Transverse colon (tissue), 4 donors: ENCODE measurements at regions not wholly inside any gene's neighbourhood (a gene's known extent, or its start where the extent isn't known, plus 50 kb on each side); places are given as distances from the start of the nearest gene placed in this dataset.

Source experiments
- POLR2A ChIP-seq: fragments of 450-650 bp; IDR thresholded peaks from one replicate; pipeline ENCODE4 v1.6.1; 2016; ENCODE audit warnings: antibody characterized with exemption, mild to moderate bottlenecking, moderate library complexity
- POLR2AphosphoS5 ChIP-seq, 3 donors: sonication (generic); formaldehyde crosslinking; IDR thresholded peaks; one replicate each; pipeline ENCODE4 v1.6.1; 2016; ENCODE audit warnings: antibody characterized with exemption in 3 of 3
- TF ChIP-seq, protein P1 (sequence below), 5 experiments: fragments of 200-600 bp in 3 of 5; fragments of 450-650 bp in 2 of 5; sonication (generic) in 3 of 5; IDR thresholded peaks; 1 replicate in 2 of 5; 2 replicates in 3 of 5; pipeline ENCODE4 v1.5.1; 2016 to 2017; ENCODE audit warnings: antibody characterized with exemption in 5 of 5, inconsistent platforms in 3 of 5, mild to moderate bottlenecking in 2 of 5, moderate library complexity in 1 of 5

DNA sequence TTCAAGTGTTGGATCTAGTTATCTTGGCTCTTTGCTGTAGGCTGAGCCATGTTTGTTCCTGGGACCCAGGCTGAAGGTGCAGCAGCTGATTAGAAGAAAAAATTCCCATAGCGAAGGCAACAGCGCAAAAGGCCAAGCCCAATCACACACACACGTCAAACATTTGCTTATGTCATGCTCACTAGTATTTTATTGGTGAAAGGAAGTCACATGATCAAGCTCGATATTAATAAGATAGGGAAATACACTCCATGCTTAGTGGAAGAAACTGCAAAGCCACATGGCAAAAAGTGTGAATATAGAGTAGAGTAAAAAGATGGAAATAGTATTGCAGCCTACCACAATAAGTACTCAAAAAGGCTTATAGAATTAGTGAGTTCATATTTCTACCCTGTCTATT, 373.5 kb upstream of the FAR2 start:
- TF ChIP-seq, protein P1, sequence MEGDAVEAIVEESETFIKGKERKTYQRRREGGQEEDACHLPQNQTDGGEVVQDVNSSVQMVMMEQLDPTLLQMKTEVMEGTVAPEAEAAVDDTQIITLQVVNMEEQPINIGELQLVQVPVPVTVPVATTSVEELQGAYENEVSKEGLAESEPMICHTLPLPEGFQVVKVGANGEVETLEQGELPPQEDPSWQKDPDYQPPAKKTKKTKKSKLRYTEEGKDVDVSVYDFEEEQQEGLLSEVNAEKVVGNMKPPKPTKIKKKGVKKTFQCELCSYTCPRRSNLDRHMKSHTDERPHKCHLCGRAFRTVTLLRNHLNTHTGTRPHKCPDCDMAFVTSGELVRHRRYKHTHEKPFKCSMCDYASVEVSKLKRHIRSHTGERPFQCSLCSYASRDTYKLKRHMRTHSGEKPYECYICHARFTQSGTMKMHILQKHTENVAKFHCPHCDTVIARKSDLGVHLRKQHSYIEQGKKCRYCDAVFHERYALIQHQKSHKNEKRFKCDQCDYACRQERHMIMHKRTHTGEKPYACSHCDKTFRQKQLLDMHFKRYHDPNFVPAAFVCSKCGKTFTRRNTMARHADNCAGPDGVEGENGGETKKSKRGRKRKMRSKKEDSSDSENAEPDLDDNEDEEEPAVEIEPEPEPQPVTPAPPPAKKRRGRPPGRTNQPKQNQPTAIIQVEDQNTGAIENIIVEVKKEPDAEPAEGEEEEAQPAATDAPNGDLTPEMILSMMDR (IDR thresholded peaks at IDR 0.05), result no peak
- no peak for TF ChIP-seq POLR2AphosphoS5 (IDR thresholded peaks at IDR 0.05)
- no peak for TF ChIP-seq POLR2A
